Head of caudate nucleus (tissue), 42 donors: ENCODE measurements at regions not wholly inside any gene's neighbourhood (a gene's known extent, or its start where the extent isn't known, plus 50 kb on each side); places are given as distances from the start of the nearest gene placed in this dataset.
"Not testable (repeated sequence)": the region's sequence is repeated elsewhere in the genome, so short reads cannot be mapped to it uniquely, and the experiment has no call there.

Experiments
- DNase-seq, 42 donors: peaks; one replicate each; pipeline versions ENCODE4 v3.0.0 to v3.0.0-alpha.2; 2020 to 2021; ENCODE audit warnings: mixed read lengths in 7 of 42
- intact Hi-C: fragments of 100-400 bp; cut with DNase I; formaldehyde crosslinking; loops from one replicate; pipeline ENCODE4 v1.15.0; 2022

DNA sequence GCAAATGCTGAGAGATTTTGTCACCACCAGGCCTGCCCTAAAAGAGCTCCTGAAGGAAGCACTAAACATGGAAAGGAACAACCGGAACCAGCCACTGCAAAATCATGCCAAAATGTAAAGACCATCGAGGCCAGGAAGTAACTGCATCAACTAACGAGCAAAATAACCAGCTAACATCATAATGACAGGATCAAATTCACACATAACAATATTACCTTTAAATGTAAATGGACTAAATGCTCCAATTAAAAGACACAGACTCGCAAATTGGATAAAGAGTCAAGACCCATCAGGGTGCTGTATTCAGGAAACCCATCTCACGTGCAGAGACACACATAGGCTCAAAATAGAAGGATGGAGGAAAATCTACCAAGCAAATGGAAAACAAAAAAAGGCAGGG lies 387.2 kb upstream of the FAR2 start:
- DNase-seq, intact Hi-C loops: not testable (repeated sequence)

DNA sequence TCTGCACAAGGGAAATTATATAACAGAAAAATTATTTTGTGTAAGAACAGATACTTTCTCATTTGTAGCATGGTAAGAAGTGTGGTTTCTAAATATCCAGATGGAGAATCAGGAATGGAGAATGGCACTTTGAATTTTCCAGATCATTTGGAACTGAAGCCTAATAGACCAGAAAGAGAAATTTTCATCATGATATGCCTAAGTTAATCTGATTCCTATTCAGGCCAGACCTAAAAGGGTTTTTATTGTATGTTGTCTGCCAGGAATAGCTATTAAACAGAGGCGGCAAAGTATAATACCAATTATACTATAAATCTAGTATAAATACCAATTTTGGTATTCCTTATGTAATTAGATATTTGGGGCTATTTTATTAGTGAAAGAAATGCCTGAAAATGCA lies 382.7 kb upstream of the FAR2 start:
- intact Hi-C loops: no loop called here
- no peak for DNase-seq

DNA sequence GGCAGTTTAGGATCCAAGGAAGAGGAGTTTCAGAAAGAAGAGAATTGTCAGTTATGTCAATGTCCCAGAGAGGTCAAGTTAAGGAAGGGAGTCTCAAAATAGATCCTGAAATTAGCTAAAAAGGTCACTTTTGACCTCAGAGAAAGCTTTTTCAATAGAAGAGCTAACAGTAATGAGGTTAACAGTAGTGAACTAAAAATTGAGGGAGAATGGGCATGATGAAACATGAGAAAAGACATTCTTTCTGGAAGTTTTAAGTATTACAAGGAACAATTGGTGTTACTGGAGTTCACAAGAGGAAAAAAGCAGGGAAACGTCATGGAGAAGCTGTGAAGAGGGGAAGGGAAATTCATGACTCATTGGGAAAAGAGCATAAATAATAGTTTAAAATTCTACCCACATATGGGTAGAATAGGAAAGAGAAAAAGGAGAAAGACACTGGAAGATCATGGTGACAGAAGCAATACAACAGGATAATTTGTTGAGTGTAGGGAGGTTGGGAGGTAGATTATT lies 381.2 kb upstream of the FAR2 start:
- no peak for DNase-seq
- intact Hi-C loops: no loop called here

- intact Hi-C loops: no loop called here
- DNase-seq: no peak
These were observed 378.8 kb upstream of the FAR2 start for GRCh38 chr12:28770322-28770721.

DNA sequence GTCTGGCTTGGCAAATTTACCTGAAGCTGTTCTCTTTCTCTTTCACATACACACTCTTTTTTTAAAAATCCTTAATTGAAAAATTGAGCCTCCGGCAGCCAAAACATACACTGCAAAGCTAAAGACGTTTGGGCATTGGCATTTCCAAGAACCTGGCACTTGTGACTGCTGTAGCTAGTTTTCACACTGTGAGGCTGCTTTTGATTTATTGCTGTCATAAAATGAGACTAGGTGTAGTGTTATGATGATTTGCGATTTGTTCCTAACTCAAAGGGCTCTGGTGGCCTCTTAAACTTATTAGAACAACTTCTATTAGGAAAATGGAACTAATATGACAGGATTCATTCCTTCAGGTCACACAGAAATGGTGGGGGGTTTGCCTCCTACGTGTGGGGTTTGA lies 377.1 kb upstream of the FAR2 start:
- intact Hi-C loops: no loop called here
- DNase-seq: no peak

DNA sequence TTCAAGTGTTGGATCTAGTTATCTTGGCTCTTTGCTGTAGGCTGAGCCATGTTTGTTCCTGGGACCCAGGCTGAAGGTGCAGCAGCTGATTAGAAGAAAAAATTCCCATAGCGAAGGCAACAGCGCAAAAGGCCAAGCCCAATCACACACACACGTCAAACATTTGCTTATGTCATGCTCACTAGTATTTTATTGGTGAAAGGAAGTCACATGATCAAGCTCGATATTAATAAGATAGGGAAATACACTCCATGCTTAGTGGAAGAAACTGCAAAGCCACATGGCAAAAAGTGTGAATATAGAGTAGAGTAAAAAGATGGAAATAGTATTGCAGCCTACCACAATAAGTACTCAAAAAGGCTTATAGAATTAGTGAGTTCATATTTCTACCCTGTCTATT lies 373.5 kb upstream of the FAR2 start:
- intact Hi-C loops: no loop called here
- no peak for DNase-seq

- intact Hi-C loops: no loop called here
- DNase-seq: no peak
These were observed 372.9 kb upstream of the FAR2 start for GRCh38 chr12:28776220-28776619.

GRCh38 chr12:28776913-28777422 lies 372.1 kb upstream of the FAR2 start:
- no peak for DNase-seq
- intact Hi-C loops: no loop called here

GRCh38 chr12:28777603-28778365 lies 371.3 kb upstream of the FAR2 start:
- no peak for DNase-seq
- intact Hi-C loops: no loop called here

- intact Hi-C loops: no loop called here
- peak in 16 of 42 donors; percentile 8 to 79 (median 28) for DNase-seq
These were observed 369.0 kb upstream of the FAR2 start for GRCh38 chr12:28780096-28780495.

- intact Hi-C loops: no loop called here
- DNase-seq: no peak
These were observed 368.1 kb upstream of the FAR2 start for GRCh38 chr12:28780960-28781359.

- intact Hi-C loops: no loop called here
- DNase-seq: no peak
These were observed 367.1 kb upstream of the FAR2 start for GRCh38 chr12:28781671-28782652.

DNA sequence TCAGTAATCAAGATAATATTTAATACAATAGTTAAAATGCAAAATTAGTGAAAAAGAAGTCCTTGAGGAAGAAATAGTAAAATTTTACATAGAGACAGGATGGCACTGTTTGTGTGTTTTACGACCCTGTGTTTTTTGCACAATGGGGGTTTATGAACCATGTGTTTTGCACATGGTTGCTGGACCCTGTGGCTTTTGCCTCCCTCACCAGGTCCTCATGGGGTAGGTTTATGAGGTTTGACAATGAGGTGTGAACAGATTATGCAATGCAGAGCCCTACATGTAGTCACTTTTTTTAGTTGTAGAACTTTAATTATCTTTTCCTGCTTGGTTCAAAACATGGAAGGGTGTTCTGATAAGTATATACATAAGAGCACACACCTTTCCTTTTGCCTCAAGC lies 366.3 kb upstream of the FAR2 start:
- no peak for DNase-seq
- intact Hi-C loops: no loop called here

GRCh38 chr12:28787151-28787550 lies 361.9 kb upstream of the FAR2 start:
- peak in 33 of 42 donors; percentile 5 to 83 (median 31) for DNase-seq
- intact Hi-C loops: loop anchor here (5.0 kb wide), 1 partner anchor 80 kb away; no protein-coding TSS in a partner anchor

- intact Hi-C loops: loop anchor here (5.0 kb wide), 1 partner anchor 79 kb away; no protein-coding TSS in a partner anchor
- not testable (repeated sequence) for DNase-seq
These were observed 360.8 kb upstream of the FAR2 start for GRCh38 chr12:28788256-28788655.

GRCh38 chr12:28793581-28794151 lies 355.4 kb upstream of the FAR2 start:
- peak in 3 of 42 donors; percentile 3 to 25 (median 18) for DNase-seq
- intact Hi-C loops: no loop called here

DNA sequence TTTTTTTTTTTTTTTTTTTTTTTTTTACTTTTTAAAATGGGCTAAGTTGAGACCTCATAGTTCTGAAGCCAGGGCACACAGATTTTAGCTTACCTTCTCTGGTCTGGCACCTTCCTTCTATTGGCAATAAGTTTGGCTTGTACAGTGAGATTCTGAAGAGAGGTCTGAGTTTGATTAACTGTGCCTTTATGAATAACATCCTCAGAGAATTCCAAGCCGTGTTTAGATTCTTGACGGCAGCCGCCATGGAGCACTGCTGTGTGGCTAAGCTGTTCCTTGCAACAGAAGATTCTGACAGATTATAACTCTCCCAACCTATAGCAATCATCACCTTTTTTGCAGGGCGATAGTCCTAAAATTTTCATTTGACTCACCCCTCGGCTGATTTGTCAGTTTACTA lies 354.9 kb upstream of the FAR2 start:
- no peak for DNase-seq
- intact Hi-C loops: no loop called here

DNA sequence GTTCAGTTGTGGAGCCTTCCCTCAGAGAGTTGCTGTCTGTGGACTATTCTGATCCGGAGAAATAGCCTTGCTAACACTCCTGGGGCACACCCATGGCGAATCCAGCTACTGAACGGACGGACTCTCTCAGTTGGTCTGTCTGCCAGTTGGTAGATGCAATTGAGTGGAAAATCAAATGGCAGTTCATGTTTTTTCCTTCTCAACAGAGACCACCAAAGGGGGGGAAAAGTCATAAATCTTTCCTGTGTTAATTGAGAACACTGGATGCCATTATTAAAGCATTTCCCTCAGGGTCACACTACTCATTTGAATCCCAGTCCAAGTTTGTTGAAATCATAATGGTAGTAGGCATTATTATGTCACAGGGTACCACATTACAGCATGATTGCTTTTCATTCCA lies 354.3 kb upstream of the FAR2 start:
- intact Hi-C loops: no loop called here
- DNase-seq: no peak

DNA sequence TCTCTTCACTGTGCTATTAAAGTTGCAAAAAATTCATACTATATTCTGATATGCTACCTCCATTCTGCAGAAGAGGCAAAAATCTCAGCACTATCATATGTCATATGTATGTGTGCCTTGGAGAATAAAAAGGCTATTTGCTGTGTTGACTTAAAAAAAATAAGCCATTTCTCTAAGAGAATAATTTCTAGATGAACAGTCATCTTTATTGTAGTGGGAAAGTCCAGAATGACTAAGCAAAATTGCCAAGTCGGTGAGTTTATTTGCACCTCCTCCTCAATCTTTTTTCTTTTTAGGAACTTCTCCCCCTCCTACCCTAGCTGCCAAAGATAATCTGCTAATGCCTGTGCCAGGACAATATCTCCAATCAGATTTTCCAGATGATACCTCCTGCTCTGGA lies 353.8 kb upstream of the FAR2 start:
- intact Hi-C loops: no loop called here
- no peak for DNase-seq
